22Rv1 (cell line): ENCODE measurements at regions not wholly inside any gene's neighbourhood (a gene's known extent, or its start where the extent isn't known, plus 50 kb on each side); places are given as distances from the start of the nearest gene placed in this dataset.

ENCODE experiments used
- CTCF ChIP-seq: fragments of 450-650 bp; IDR thresholded peaks from 2 replicates; pipeline ENCODE4 v1.5.1; 2017; ENCODE audit warnings: mild to moderate bottlenecking
- ZFX ChIP-seq: fragments of 450-650 bp; IDR thresholded peaks from 2 replicates; pipeline ENCODE4 v1.6.1; 2017; ENCODE audit warnings: antibody characterized with exemption, borderline replicate concordance

- TF ChIP-seq CTCF = no peak
- no peak for TF ChIP-seq ZFX
Measured at GRCh38 chr2:43020296-43020695, 206.1 kb downstream of the ZFP36L2 start.
